ENCODE measurements at regions not wholly inside any gene's neighbourhood (a gene's known extent, or its start where the extent isn't known, plus 50 kb on each side); places are given as distances from the start of the nearest gene placed in this dataset.
A peak's percentile ranks its signal among the peaks of the same experiment; 100 is the strongest.

DNA sequence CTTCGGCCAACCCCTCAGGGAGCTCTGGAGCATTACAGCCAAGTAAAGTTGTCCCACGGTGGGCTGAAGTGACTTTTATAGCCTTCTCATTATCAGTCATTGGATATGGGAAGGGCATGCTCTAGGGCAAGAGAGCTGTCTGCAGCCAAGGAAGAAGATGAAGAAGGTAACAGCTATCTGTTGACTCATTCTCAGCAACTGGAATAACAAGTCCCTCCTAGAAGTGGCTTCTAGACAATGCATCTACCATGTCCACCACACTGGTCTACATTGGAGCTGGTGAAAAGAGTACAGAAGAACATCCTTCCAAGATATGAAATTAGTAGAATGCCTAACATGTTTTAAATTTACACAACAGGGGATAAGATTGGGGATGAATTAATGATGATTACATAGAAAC, 524.2 kb downstream of the ACTL7B start:
- ATAC-seq, result peak; percentile 71

- ATAC-seq, result no peak
These were observed 530.4 kb downstream of the ACTL7B start for GRCh38 chr9:108325406-108325805.

GRCh38 chr9:108323615-108324014, 532.2 kb downstream of the ACTL7B start:
- ATAC-seq, result peak; percentile 80

- ATAC-seq, result no peak
These were observed 533.3 kb downstream of the ACTL7B start for GRCh38 chr9:108322326-108323098.

DNA sequence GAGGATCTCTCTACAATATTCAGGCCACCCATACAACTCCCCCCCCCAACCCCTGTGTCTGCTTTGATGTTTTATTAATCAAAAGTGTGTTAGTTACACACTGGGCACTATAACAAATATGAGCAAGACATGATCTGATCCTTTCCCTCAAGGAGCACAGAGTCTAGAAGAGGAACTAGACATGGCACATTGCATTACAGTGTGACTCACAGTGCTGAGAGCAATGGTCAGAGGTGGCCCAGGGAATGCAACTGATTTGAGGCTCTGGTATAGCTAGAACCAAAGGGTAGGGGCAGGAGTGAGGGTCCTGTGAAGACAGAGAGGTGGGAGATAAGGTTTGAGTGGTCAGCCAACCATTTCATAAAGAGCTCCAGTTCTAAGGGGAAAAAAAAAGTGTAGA, 539.2 kb downstream of the ACTL7B start:
- ATAC-seq, result peak; percentile 70

- ATAC-seq, result no peak
These were observed 539.7 kb downstream of the ACTL7B start for GRCh38 chr9:108316066-108316465.

- no peak for ATAC-seq
These were observed 544.0 kb downstream of the ACTL7B start for GRCh38 chr9:108311745-108312144.

- ATAC-seq, result no peak
These were observed 545.6 kb downstream of the ACTL7B start for GRCh38 chr9:108310202-108310601.

DNA sequence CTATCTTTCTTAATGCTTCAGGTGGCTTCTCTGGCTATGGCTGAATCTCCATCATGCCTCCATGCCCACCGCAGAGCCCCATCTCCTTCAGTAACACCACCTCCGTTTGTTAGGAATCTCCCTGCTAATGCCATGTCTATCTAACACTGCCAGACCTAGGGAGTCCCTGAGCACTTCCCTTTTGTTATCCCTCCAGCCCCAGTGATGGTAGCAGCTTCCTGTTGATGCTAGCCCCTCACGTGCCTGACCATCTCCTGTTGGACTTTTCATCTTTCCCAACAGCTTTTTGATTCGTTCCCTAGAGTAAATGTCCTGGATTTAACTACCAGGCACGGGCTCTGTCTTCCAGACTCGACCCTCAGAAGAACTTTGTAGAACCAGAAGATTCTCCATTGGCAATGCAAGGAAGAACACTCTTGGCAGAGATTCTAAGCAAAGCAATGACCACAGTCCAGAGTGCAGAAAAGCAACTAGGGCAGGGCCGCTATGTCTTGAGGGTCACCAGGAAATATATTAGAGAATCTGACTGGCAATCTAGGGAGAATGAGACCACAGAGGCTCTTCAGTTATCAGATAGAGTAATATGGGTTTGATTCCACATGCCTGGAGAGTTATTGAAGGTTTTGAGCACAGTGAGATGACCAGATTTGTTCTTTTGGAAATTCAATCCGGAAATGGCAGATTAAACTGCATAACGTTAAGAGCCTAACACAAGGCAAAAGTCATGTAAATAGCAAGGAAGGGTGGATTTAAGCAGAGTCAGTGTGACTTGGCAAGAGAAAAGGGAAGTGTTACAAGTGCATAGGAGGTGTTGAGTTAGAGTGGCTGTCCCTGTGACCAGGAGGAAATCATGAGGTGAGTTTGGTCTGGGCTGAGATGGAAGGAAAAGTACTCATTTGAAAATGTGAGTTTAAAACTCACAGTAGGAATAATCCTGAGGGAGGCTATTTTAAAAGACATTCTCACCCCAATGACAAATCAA, 555.2 kb downstream of the ACTL7B start:
- ATAC-seq, result peak; percentile 57

- no peak for ATAC-seq
These were observed 558.7 kb downstream of the ACTL7B start for GRCh38 chr9:108297073-108297472.

GRCh38 chr9:108296056-108296455, 559.7 kb downstream of the ACTL7B start:
- peak; percentile 81 for ATAC-seq

GRCh38 chr9:108291586-108291932, 564.2 kb downstream of the ACTL7B start:
- no peak for ATAC-seq

- ATAC-seq, result peak; percentile 70
These were observed 564.8 kb downstream of the ACTL7B start for GRCh38 chr9:108290839-108291585.

- ATAC-seq, result no peak
These were observed 569.1 kb downstream of the ACTL7B start for GRCh38 chr9:108286638-108287206.

GRCh38 chr9:108283696-108284095, 572.1 kb downstream of the ACTL7B start:
- no peak for ATAC-seq

DNA sequence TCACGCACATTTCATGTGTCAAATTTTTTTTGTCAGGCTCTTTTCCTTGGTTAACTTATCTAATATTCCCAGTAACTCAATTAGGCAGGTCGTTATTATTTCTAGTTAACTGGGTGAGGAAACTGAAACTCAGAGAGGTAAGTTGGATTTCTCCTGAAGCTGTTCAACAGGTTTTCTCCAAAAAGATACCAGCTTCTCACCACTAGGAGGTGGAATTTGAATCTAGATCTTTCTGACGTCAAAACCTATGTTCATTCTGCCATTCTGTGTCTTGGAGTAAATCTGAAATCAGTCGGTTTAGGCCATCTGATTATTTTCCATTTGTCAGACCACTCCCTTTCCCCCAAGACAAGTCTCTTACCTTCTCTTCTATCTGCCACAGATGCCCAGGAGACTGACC, 572.9 kb downstream of the ACTL7B start:
- ATAC-seq, result no peak

GRCh38 chr9:108281696-108282095, 574.1 kb downstream of the ACTL7B start:
- no peak for ATAC-seq

DNA sequence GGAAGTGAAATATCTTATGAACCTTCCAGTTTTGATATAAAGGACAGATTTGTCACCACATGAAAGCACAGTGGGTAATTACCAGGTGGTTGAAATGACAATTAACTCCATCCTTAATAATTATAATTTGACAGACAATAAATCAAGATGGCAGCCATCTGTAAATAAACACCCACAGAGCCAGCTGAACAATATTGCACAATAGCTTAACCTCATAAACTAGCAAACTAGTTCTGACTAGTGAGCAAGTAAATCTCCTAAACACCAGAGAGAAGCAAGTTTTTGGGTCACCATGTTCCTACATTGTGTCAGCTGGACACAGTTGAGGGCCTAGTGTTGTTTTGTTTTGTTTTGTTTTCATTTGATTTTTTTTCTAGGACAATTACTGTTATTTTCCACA, 577.4 kb downstream of the ACTL7B start:
- peak; percentile 68 for ATAC-seq

DNA sequence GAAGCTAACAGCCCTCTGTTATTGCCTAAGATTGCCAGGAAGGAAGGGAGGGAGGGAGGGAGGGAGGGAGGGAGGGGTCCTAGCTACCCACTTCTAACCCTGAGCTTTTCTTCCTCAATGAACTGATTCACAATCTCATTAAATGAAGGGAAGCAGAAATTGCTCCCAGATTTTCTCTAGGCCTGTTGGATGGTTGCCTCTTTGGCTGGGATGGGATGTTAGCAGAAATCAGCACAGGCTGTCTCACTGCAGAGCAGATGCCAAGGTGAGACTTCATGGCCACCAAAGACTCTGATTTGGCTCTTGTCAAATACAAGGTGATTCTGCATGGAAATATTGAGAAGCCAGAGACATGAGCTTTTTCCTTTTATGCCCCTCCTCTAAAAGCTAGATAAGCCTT, 578.6 kb downstream of the ACTL7B start:
- ATAC-seq, result no peak

DNA sequence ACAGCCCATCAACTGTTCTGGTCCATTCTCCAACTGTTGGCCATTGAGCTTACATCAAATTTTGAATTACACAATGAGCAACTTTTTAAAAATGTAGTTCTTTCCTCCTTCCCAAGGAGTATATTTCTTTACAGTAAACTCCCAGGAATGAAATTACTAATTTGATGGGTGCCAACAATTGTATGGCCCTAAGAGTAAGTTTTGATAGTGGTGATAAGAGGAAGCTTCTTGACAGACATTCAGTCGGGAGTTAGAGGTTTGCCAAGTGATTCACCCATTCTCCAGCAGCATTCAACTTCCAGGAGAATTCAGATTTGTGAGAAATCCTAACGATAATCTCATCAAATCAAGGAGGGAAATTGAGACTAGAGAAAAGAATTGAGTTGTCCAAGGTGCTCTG, 579.9 kb downstream of the ACTL7B start:
- no peak for ATAC-seq

DNA sequence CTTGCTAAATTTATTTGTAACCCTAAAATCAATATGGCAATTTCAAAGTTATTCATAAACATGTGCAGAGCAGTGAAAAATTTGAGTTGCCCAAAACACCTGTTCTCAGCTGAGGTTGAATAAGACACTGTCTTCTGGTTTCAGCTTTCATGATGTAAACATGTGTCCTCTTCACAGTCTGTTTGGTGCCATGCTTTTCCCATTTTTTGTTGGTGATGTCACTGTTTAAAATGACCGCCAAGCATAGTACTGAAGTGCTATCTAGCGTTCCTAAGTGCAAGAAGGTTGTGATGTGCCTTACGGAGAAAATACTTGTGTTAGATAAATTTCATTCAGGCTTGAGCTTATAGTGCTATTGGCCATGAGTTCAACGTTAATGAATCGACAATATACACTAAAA, 580.8 kb downstream of the ACTL7B start:
- ATAC-seq, result no peak

DNA sequence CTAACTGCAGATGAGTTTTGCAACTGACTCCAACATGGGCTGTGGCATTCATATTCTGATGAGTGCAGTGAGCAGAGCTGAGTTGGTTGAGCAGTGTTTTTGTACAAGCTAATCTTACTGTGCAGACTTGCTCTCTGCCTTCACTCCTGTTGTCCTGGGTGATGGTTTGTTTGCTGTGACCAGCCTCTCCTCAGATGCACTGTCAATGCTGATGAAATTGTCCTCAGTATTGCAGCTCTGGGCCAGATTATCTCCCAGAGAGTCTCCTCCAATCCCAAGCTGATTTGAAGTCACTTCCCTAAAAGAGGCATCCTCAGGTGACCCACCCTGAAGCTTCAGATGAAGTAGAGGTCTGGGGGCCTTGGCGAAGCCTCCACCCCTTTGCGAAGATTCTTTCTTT, 581.8 kb downstream of the ACTL7B start:
- no peak for ATAC-seq
